ENCODE measurements at regions not wholly inside any gene's neighbourhood (a gene's known extent, or its start where the extent isn't known, plus 50 kb on each side); places are given as distances from the start of the nearest gene placed in this dataset.

DNA sequence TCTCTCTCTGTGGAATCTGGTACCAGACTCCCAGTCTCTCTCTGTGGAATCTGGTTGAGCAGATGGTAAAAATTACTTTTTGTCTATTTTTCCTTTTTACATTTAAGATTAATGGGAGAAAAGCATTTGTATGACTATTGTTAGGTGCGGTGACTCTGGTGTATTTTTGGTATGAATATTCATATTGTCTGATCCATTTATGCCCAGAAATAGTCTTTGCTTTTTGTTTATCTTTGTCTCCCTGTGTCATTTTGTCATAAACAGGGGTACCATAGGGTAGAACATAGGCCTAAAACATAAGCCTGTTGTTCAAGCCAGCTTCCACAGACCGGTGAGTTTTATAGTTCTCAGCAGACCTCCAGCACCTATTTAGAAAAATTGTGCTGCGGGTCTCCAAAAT is 78.7 kb downstream of the ETS2 start:
- TF ChIP-seq, protein P1, sequence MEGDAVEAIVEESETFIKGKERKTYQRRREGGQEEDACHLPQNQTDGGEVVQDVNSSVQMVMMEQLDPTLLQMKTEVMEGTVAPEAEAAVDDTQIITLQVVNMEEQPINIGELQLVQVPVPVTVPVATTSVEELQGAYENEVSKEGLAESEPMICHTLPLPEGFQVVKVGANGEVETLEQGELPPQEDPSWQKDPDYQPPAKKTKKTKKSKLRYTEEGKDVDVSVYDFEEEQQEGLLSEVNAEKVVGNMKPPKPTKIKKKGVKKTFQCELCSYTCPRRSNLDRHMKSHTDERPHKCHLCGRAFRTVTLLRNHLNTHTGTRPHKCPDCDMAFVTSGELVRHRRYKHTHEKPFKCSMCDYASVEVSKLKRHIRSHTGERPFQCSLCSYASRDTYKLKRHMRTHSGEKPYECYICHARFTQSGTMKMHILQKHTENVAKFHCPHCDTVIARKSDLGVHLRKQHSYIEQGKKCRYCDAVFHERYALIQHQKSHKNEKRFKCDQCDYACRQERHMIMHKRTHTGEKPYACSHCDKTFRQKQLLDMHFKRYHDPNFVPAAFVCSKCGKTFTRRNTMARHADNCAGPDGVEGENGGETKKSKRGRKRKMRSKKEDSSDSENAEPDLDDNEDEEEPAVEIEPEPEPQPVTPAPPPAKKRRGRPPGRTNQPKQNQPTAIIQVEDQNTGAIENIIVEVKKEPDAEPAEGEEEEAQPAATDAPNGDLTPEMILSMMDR (conservative IDR thresholded peaks at IDR 0.05; ENCODE audit: low read depth, low read length): no peak
- no peak overlapping the region for H3K4me3 ChIP-seq (ENCODE audit: low read length)
- DNase-seq (ENCODE audit: low read depth): no peak

DNA sequence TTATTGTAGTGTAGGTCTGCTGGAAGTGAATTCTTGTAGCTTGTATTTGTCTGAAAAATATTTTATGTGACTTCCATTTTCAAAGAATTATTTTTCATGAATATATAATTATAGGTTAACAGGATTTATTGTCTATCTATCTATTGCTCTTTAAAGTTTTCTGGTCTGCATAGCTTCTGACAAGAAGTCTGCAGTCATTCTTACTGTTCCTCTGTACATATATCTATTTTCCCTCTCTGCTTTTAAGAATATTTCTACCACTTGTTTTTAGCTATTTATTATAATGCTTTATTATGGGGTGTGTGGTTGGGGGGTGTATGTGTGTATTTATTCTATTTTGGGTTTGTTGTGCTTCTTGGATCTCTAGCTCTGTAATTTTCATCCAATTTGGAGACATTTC is 77.4 kb downstream of the ETS2 start:
- TF ChIP-seq, protein P1 (conservative IDR thresholded peaks at IDR 0.05; ENCODE audit: low read depth, low read length): no peak
- H3K4me3 ChIP-seq (ENCODE audit: low read length): no peak overlapping the region
- DNase-seq (ENCODE audit: low read depth): no peak

DNA sequence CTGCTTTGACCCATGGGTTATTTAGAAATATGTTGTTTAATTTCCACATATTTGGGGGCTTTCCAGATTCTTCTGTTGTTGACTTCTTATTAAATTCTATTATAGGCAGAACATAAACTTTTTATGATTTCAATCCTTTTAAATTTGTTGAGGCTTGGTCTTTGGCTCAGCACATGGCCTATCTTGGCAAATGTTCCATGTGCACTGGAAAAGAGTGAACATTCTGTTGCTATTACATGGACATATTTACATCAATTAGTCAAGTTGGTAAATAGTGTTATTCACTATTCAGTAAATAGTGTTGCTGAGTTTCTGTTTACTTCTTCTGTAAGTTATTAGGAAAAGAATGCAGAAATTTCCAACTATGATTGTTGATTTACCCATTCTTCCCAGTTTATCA is 75.4 kb downstream of the ETS2 start:
- TF ChIP-seq, protein P1 (conservative IDR thresholded peaks at IDR 0.05; ENCODE audit: low read depth, low read length): no peak
- no peak overlapping the region for H3K4me3 ChIP-seq (ENCODE audit: low read length)
- no peak for DNase-seq (ENCODE audit: low read depth)

DNA sequence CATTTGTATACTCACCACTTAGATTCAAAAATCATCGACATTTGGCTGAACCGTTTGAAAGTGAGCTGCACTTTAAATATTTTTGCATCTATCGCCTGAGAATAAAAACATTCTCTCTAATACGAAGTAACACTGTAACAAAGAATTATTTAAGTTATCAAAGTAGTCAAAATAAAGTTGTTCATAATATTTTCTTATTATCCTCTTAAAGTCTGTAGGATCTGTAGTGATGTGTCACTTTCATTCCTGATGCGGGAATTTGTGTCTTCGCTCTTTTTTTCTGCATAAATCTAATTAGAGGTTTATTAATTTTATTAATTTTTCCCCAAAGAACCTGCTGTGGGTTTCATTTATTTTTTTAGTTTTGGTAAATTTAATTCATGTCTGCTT is 74.8 kb downstream of the ETS2 start:
- TF ChIP-seq, protein P1 (conservative IDR thresholded peaks at IDR 0.05; ENCODE audit: low read depth, low read length): no peak
- H3K4me3 ChIP-seq (ENCODE audit: low read length): no peak overlapping the region
- DNase-seq (ENCODE audit: low read depth): no peak

DNA sequence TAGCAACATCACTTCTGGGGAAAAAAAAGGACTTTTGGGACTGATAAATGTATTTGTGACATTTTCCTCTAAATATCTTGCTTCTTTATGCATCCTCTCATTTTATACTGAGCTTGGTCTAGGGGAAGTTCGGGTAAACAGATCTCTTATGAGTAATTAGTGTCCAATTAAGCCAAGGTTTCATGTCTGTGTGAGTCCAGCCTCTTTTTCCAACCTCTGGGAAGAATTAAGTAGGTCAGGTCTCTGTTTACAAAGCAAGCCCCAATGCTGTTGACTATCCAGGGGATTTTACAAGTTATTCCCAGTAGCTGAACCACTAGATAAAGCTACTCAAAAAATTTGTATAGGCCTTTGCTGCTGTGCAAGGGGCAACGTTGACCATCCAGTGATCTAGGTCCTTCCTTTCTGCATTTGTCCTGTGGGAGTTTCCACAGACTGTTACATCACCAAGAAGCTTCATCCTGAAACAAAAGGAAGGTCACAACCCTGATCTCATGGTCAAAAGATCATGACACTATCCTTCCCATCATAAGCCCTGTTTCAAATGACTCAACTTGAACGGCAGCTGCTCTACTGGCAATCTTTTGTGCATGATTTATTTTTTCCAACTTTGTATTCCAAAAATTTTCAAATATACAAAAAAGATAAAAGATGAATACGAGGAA is 74.3 kb downstream of the ETS2 start:
- DNase-seq (ENCODE audit: low read depth): no peak
- no peak overlapping the region for H3K4me3 ChIP-seq (ENCODE audit: low read length)
- TF ChIP-seq, protein P1 (conservative IDR thresholded peaks at IDR 0.05; ENCODE audit: low read depth, low read length): no peak

DNA sequence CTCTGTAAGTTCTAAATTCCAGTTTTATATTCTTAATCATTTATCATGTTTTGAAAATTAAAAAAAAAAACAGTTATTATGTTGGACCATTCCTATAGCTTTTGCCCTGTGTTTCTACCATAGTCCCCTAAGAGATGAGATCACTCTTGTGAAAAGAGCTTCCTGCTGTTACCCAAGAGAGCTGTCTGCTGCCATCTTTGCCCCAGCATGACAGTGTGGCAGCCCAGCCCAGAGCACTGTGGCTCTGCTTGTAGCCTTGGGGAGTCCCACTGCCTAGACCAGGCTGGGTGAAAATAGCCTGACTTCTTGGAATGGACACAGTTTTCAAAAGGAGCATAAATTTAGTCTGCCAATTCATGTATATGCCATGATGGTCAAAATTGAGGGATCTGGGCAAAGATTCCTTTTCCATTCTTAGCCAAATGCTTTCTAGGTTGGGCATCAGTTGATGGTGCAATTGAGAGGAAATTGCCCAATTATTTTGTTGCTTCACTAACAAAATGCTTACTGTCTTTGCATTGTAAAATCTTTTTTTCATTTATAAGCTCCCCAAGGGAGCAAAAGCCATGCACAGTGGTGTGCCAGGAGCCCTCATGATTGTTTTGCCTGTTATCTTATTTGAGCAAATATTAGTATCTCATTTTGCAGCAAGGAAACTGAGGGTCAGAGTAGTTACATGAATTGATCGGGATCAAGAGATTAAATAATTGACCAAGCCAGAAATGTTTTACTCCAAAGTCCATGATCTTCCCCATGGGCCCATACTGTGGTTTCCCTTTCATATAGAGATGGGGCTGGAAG is 72.8 kb downstream of the ETS2 start:
- TF ChIP-seq, protein P1 (conservative IDR thresholded peaks at IDR 0.05; ENCODE audit: low read depth, low read length): no peak
- DNase-seq (ENCODE audit: low read depth): no peak
- H3K4me3 ChIP-seq (ENCODE audit: low read length): no peak overlapping the region

Data from retinal pigment epithelial cell (primary cell).